ENCODE measurements at regions not wholly inside any gene's neighbourhood (a gene's known extent, or its start where the extent isn't known, plus 50 kb on each side); places are given as distances from the start of the nearest gene placed in this dataset.

- H3K27me3 Mint-ChIP-seq (ENCODE audit: low read depth): no peaks in the 10 kb centered on the region
- peak overlapping the region; percentile 70 for H3K27ac Mint-ChIP-seq
- peaks cover 2% of the 10 kb centered on the region for H3K36me3 Mint-ChIP-seq (ENCODE audit: low read depth)
- peak overlapping the region; percentile 36 for H3K4me3 Mint-ChIP-seq
- H3K9me3 Mint-ChIP-seq: peaks cover 3% of the 10 kb centered on the region
- H3K4me1 Mint-ChIP-seq (ENCODE audit: low read depth): peaks cover 25% of the 10 kb centered on the region
These were observed 101.6 kb upstream of the SPRY4 start for GRCh38 chr5:142426129-142427014.

GRCh38 chr5:142425286-142426065 lies 100.7 kb upstream of the SPRY4 start:
- H3K27me3 Mint-ChIP-seq (ENCODE audit: low read depth): no peaks in the 10 kb centered on the region
- H3K27ac Mint-ChIP-seq: peak overlapping the region; percentile 70
- H3K9me3 Mint-ChIP-seq: peaks cover 3% of the 10 kb centered on the region
- peaks cover 29% of the 10 kb centered on the region for H3K4me1 Mint-ChIP-seq (ENCODE audit: low read depth)
- H3K36me3 Mint-ChIP-seq (ENCODE audit: low read depth): no peaks in the 10 kb centered on the region
- H3K4me3 Mint-ChIP-seq: no peak overlapping the region

GRCh38 chr5:142422429-142422828 lies 97.6 kb upstream of the SPRY4 start:
- no peaks in the 10 kb centered on the region for H3K36me3 Mint-ChIP-seq (ENCODE audit: low read depth)
- H3K9me3 Mint-ChIP-seq: peaks cover 3% of the 10 kb centered on the region
- no peak overlapping the region for H3K4me3 Mint-ChIP-seq
- peaks cover 31% of the 10 kb centered on the region for H3K4me1 Mint-ChIP-seq (ENCODE audit: low read depth)
- H3K27ac Mint-ChIP-seq: no peak overlapping the region
- no peaks in the 10 kb centered on the region for H3K27me3 Mint-ChIP-seq (ENCODE audit: low read depth)

GRCh38 chr5:142421621-142422397 lies 97.0 kb upstream of the SPRY4 start:
- H3K9me3 Mint-ChIP-seq: peaks cover 3% of the 10 kb centered on the region
- H3K4me3 Mint-ChIP-seq: peak overlapping the region; percentile 16
- peak overlapping the region; percentile 29 for H3K27ac Mint-ChIP-seq
- no peaks in the 10 kb centered on the region for H3K27me3 Mint-ChIP-seq (ENCODE audit: low read depth)
- H3K36me3 Mint-ChIP-seq (ENCODE audit: low read depth): no peaks in the 10 kb centered on the region
- peaks cover 28% of the 10 kb centered on the region for H3K4me1 Mint-ChIP-seq (ENCODE audit: low read depth)

GRCh38 chr5:142421228-142421617 lies 96.4 kb upstream of the SPRY4 start:
- Mint-ChIP-seq H3K27ac (peak overlapping the region; percentile 29), H3K9me3 (peaks cover 3% of the 10 kb centered on the region), H3K4me3 (peak overlapping the region; percentile 51), H3K4me1 (ENCODE audit: low read depth) (peaks cover 23% of the 10 kb centered on the region), H3K27me3 (ENCODE audit: low read depth) (no peaks in the 10 kb centered on the region), H3K36me3 (ENCODE audit: low read depth) (no peaks in the 10 kb centered on the region)

- H3K27ac Mint-ChIP-seq: peak overlapping the region; percentile 23
- peaks cover 3% of the 10 kb centered on the region for H3K9me3 Mint-ChIP-seq
- no peaks in the 10 kb centered on the region for H3K27me3 Mint-ChIP-seq (ENCODE audit: low read depth)
- no peaks in the 10 kb centered on the region for H3K36me3 Mint-ChIP-seq (ENCODE audit: low read depth)
- peak overlapping the region; percentile 51 for H3K4me3 Mint-ChIP-seq
- H3K4me1 Mint-ChIP-seq (ENCODE audit: low read depth): peaks cover 19% of the 10 kb centered on the region
These were observed 95.9 kb upstream of the SPRY4 start for GRCh38 chr5:142420561-142421227.

- H3K9me3 Mint-ChIP-seq: no peaks in the 10 kb centered on the region
- no peaks in the 10 kb centered on the region for H3K36me3 Mint-ChIP-seq (ENCODE audit: low read depth)
- H3K4me3 Mint-ChIP-seq: no peak overlapping the region
- no peaks in the 10 kb centered on the region for H3K27me3 Mint-ChIP-seq (ENCODE audit: low read depth)
- no peaks in the 10 kb centered on the region for H3K4me1 Mint-ChIP-seq (ENCODE audit: low read depth)
- peak overlapping the region; percentile 8 for H3K27ac Mint-ChIP-seq
These were observed 87.8 kb upstream of the SPRY4 start for GRCh38 chr5:142412581-142412980.

GRCh38 chr5:142411656-142412425 lies 87.0 kb upstream of the SPRY4 start:
- H3K36me3 Mint-ChIP-seq (ENCODE audit: low read depth): no peaks in the 10 kb centered on the region
- no peak overlapping the region for H3K4me3 Mint-ChIP-seq
- H3K27ac Mint-ChIP-seq: no peak overlapping the region
- no peaks in the 10 kb centered on the region for H3K9me3 Mint-ChIP-seq
- H3K4me1 Mint-ChIP-seq (ENCODE audit: low read depth): no peaks in the 10 kb centered on the region
- no peaks in the 10 kb centered on the region for H3K27me3 Mint-ChIP-seq (ENCODE audit: low read depth)

GRCh38 chr5:142411103-142411502 lies 86.3 kb upstream of the SPRY4 start:
- Mint-ChIP-seq H3K27me3 (ENCODE audit: low read depth) (no peaks in the 10 kb centered on the region), H3K27ac (no peak overlapping the region), H3K4me3 (no peak overlapping the region), H3K4me1 (ENCODE audit: low read depth) (no peaks in the 10 kb centered on the region), H3K36me3 (ENCODE audit: low read depth) (no peaks in the 10 kb centered on the region), H3K9me3 (no peaks in the 10 kb centered on the region)

GRCh38 chr5:142408981-142409481 lies 84.2 kb upstream of the SPRY4 start:
- no peak overlapping the region for H3K27ac Mint-ChIP-seq
- H3K36me3 Mint-ChIP-seq (ENCODE audit: low read depth): no peaks in the 10 kb centered on the region
- H3K4me1 Mint-ChIP-seq (ENCODE audit: low read depth): no peaks in the 10 kb centered on the region

GRCh38 chr5:142408536-142408935 lies 83.7 kb upstream of the SPRY4 start:
- no peaks in the 10 kb centered on the region for H3K27me3 Mint-ChIP-seq (ENCODE audit: low read depth)
- H3K9me3 Mint-ChIP-seq: no peaks in the 10 kb centered on the region
- no peak overlapping the region for H3K4me3 Mint-ChIP-seq

More at GRCh38 chr5:142408981-142409481, 84.2 kb upstream of the SPRY4 start:
- Mint-ChIP-seq H3K9me3 (no peaks in the 10 kb centered on the region), H3K27me3 (ENCODE audit: low read depth) (no peaks in the 10 kb centered on the region), H3K4me3 (no peak overlapping the region)

GRCh38 chr5:142405814-142406395 lies 81.1 kb upstream of the SPRY4 start:
- Mint-ChIP-seq H3K27ac (no peak overlapping the region), H3K27me3 (ENCODE audit: low read depth) (peaks cover 8% of the 10 kb centered on the region), H3K36me3 (ENCODE audit: low read depth) (no peaks in the 10 kb centered on the region), H3K4me3 (no peak overlapping the region), H3K4me1 (ENCODE audit: low read depth) (no peaks in the 10 kb centered on the region), H3K9me3 (no peaks in the 10 kb centered on the region)

More at GRCh38 chr5:142408536-142408935, 83.7 kb upstream of the SPRY4 start:
- Mint-ChIP-seq H3K36me3 (ENCODE audit: low read depth) (no peaks in the 10 kb centered on the region), H3K27ac (no peak overlapping the region), H3K4me1 (ENCODE audit: low read depth) (no peaks in the 10 kb centered on the region)

- Mint-ChIP-seq H3K27me3 (ENCODE audit: low read depth) (peaks cover 8% of the 10 kb centered on the region), H3K27ac (no peak overlapping the region), H3K4me1 (ENCODE audit: low read depth) (no peaks in the 10 kb centered on the region), H3K4me3 (no peak overlapping the region), H3K36me3 (ENCODE audit: low read depth) (no peaks in the 10 kb centered on the region), H3K9me3 (no peaks in the 10 kb centered on the region)
These were observed 80.2 kb upstream of the SPRY4 start for GRCh38 chr5:142405023-142405422.

All from T-helper 1 cell treated with Interleukin-12 subunit alpha and Interleukin-12 subunit beta and Interleukin-4 antibody, amounts not matched to agents 30 μg/mL and 1 μg/mL, for 36 hours (primary cell).